ENCODE measurements at regions not wholly inside any gene's neighbourhood (a gene's known extent, or its start where the extent isn't known, plus 50 kb on each side); places are given as distances from the start of the nearest gene placed in this dataset.

- no peaks in the 10 kb centered on the region for H3K79me2 ChIP-seq (replicated peaks; ENCODE audit: insufficient read depth, low read length)
- no peaks in the 10 kb centered on the region for H3K27me3 ChIP-seq (ENCODE audit: insufficient read depth, low read depth, low read length)
These were observed 327.2 kb upstream of the NREP start for GRCh38 chr5:112084149-112084548.

GRCh38 chr5:112083623-112084022 is 326.6 kb upstream of the NREP start:
- H4K20me1 ChIP-seq (ENCODE audit: insufficient read depth), result no peaks in the 10 kb centered on the region
- no peak overlapping the region for H2AFZ ChIP-seq (ENCODE audit: low read depth, low read length)
- no peaks in the 10 kb centered on the region for H3F3A ChIP-seq (ENCODE audit: insufficient read depth, low read length, poor library complexity, severe bottlenecking)
- H3K9me3 ChIP-seq (ENCODE audit: low read length), result no peaks in the 10 kb centered on the region
- no peak overlapping the region for H3K9ac ChIP-seq (ENCODE audit: low read length)
- no peak overlapping the region for H3K4me2 ChIP-seq (ENCODE audit: low read length)
- H3K79me2 ChIP-seq (replicated peaks; ENCODE audit: insufficient read depth, low read length), result no peaks in the 10 kb centered on the region
- no peak overlapping the region for H3K27ac ChIP-seq (ENCODE audit: low read length)
- no peaks in the 10 kb centered on the region for H3K36me3 ChIP-seq (ENCODE audit: insufficient read depth, low read length)
- H3K27me3 ChIP-seq (ENCODE audit: insufficient read depth, low read depth, low read length), result no peaks in the 10 kb centered on the region
- no peaks in the 10 kb centered on the region for H3K9me2 ChIP-seq (ENCODE audit: insufficient read depth, low read length)
- no peak overlapping the region for H3K4me3 ChIP-seq (ENCODE audit: low read length)
- TF ChIP-seq REST (IDR thresholded peaks at IDR 0.05; ENCODE audit: borderline replicate concordance) (no peak), TAF1 (IDR thresholded peaks at IDR 0.05; ENCODE audit: low read depth) (no peak), EP300 (conservative IDR thresholded peaks at IDR 0.05; ENCODE audit: poor library complexity, severe bottlenecking) (no peak), RAD21 (conservative IDR thresholded peaks at IDR 0.05) (no peak), MXI1 (conservative IDR thresholded peaks at IDR 0.05; ENCODE audit: poor library complexity, severe bottlenecking) (no peak), CTCF (IDR thresholded peaks at IDR 0.05; ENCODE audit: poor library complexity, severe bottlenecking) (no peak), POLR2AphosphoS5 (IDR thresholded peaks at IDR 0.05) (no peak)

More at GRCh38 chr5:112084149-112084548, 327.2 kb upstream of the NREP start:
- H3K9me2 ChIP-seq (ENCODE audit: insufficient read depth, low read length), result no peaks in the 10 kb centered on the region
- H3K27ac ChIP-seq (ENCODE audit: low read length), result no peak overlapping the region
- H3K9ac ChIP-seq (ENCODE audit: low read length), result no peak overlapping the region
- no peak overlapping the region for H3K4me3 ChIP-seq (ENCODE audit: low read length)
- no peaks in the 10 kb centered on the region for H3K36me3 ChIP-seq (ENCODE audit: insufficient read depth, low read length)
- no peak overlapping the region for H2AFZ ChIP-seq (ENCODE audit: low read depth, low read length)
- no peaks in the 10 kb centered on the region for H4K20me1 ChIP-seq (ENCODE audit: insufficient read depth)
- no peaks in the 10 kb centered on the region for H3F3A ChIP-seq (ENCODE audit: insufficient read depth, low read length, poor library complexity, severe bottlenecking)
- no peaks in the 10 kb centered on the region for H3K9me3 ChIP-seq (ENCODE audit: low read length)
- no peak for TF ChIP-seq EP300 (conservative IDR thresholded peaks at IDR 0.05; ENCODE audit: poor library complexity, severe bottlenecking)
- TF ChIP-seq POLR2AphosphoS5 (IDR thresholded peaks at IDR 0.05), result no peak
- no peak for TF ChIP-seq TAF1 (IDR thresholded peaks at IDR 0.05; ENCODE audit: low read depth)
- TF ChIP-seq CTCF (IDR thresholded peaks at IDR 0.05; ENCODE audit: poor library complexity, severe bottlenecking), result no peak
- TF ChIP-seq REST (IDR thresholded peaks at IDR 0.05; ENCODE audit: borderline replicate concordance), result no peak
- no peak for TF ChIP-seq MXI1 (conservative IDR thresholded peaks at IDR 0.05; ENCODE audit: poor library complexity, severe bottlenecking)
- TF ChIP-seq SMC3 (conservative IDR thresholded peaks at IDR 0.05; ENCODE audit: poor library complexity), result no peak
- TF ChIP-seq EZH2 (IDR thresholded peaks at IDR 0.05; ENCODE audit: borderline replicate concordance, insufficient read depth, low read length, poor library complexity, severe bottlenecking), result no peak
- TF ChIP-seq RAD21 (conservative IDR thresholded peaks at IDR 0.05), result no peak
- H3K4me2 ChIP-seq (ENCODE audit: low read length), result no peak overlapping the region

Measured in neural cell (in vitro differentiated cells).